ENCODE measurements at regions not wholly inside any gene's neighbourhood (a gene's known extent, or its start where the extent isn't known, plus 50 kb on each side); places are given as distances from the start of the nearest gene placed in this dataset.

GRCh38 chr2:56831780-56832179 lies 648.0 kb downstream of the CCDC85A start:
- TF ChIP-seq POLR2A (IDR thresholded peaks at IDR 0.05; ENCODE audit: low read length) = no peak
- no peak for TF ChIP-seq GATA1 (IDR thresholded peaks at IDR 0.05; ENCODE audit: low read depth, low read length)

Data from erythroblast (primary cell).